ENCODE measurements at regions not wholly inside any gene's neighbourhood (a gene's known extent, or its start where the extent isn't known, plus 50 kb on each side); places are given as distances from the start of the nearest gene placed in this dataset.

GRCh38 chr3:72567474-72567873, 280.8 kb downstream of the SHQ1 start:
- no peak for TF ChIP-seq CTCF (IDR thresholded peaks at IDR 0.05)
- TF ChIP-seq POLR2A (IDR thresholded peaks at IDR 0.05): no peak
- no peak for TF ChIP-seq POLR2AphosphoS5 (IDR thresholded peaks at IDR 0.05)
- no peak for TF ChIP-seq EP300 (IDR thresholded peaks at IDR 0.05)

Measured in gastroesophageal sphincter (tissue), 3 donors.